Right lobe of liver (tissue), 4 donors: ENCODE measurements at regions not wholly inside any gene's neighbourhood (a gene's known extent, or its start where the extent isn't known, plus 50 kb on each side); places are given as distances from the start of the nearest gene placed in this dataset.

ENCODE experiments used
- CTCF ChIP-seq, 4 donors: fragments of 200-600 bp in 3 of 4; fragments of 450-650 bp in 1 of 4; IDR thresholded peaks; one replicate each; pipeline versions ENCODE4 v1.5.1 to v1.8.0; 2016 to 2022; ENCODE audit warnings: antibody characterized with exemption in 4 of 4, mild to moderate bottlenecking in 2 of 4
- POLR2A ChIP-seq: fragments of 450-650 bp; IDR thresholded peaks from one replicate; pipeline ENCODE4 v1.6.1; 2017; ENCODE audit warnings: antibody characterized with exemption, mild to moderate bottlenecking
- donor health status: DM: no; HTN: no; CAD: no.
- donor health status: DM: no; HTN: no; CAD: no.
- donor health status: DM: no; HTN: yes; CAD: no.

DNA sequence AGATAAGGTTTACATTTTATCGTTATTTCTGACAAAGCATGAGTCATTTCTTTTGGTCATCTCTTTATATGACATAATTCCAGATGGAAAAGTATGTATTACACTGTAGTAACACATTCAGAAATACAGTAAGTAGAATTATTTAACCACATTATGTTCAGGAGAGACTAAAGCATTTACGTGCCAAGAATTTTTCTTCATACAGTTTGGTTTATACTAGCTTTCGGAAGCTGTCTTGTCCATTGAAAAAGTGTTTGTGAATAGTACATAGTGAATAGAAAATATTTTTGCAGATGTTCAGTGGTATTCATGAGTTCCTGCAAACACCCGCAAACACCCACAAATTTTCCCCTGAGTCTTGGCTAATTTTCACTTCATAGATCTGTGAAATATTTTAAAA lies 1033.0 kb upstream of the INTU start:
- TF ChIP-seq CTCF (IDR thresholded peaks at IDR 0.05) (no peak), POLR2A (no peak)
